ENCODE measurements at regions not wholly inside any gene's neighbourhood (a gene's known extent, or its start where the extent isn't known, plus 50 kb on each side); places are given as distances from the start of the nearest gene placed in this dataset.

- Histone ChIP-seq H3K27ac (ENCODE audit: low read depth) (no peak overlapping the region), H3K9me2 (ENCODE audit: insufficient read depth) (no peaks in the 10 kb centered on the region), H3K4me1 (ENCODE audit: insufficient read depth) (no peaks in the 10 kb centered on the region), H3K79me2 (replicated peaks; ENCODE audit: insufficient read depth) (no peaks in the 10 kb centered on the region), H3K27me3 (ENCODE audit: insufficient read depth) (no peaks in the 10 kb centered on the region), H3K36me3 (ENCODE audit: insufficient read depth) (no peaks in the 10 kb centered on the region), H3F3A (replicated peaks; ENCODE audit: low read depth) (no peaks in the 10 kb centered on the region), H4K20me1 (replicated peaks; ENCODE audit: insufficient read depth) (no peaks in the 10 kb centered on the region), H3K4me2 (no peak overlapping the region), H2AFZ (no peak overlapping the region), H3K4me3 (no peak overlapping the region)
- peaks cover 81% of the 10 kb centered on the region for H3K9me3 Mint-ChIP-seq
- H3K36me3 Mint-ChIP-seq (ENCODE audit: low read depth) = peaks cover 20% of the 10 kb centered on the region
- no peak overlapping the region for H3K4me3 Mint-ChIP-seq
- DNase-seq (ENCODE audit: low spot score) (no peak), ATAC-seq (no peak)
- H3K4me1 Mint-ChIP-seq = no peaks in the 10 kb centered on the region
- no peak overlapping the region for H3K27ac Mint-ChIP-seq
- peaks cover 19% of the 10 kb centered on the region for H3K27me3 Mint-ChIP-seq (ENCODE audit: insufficient read depth, low read depth, poor library complexity)
- TF ChIP-seq EZH2phosphoT487 (IDR thresholded peaks at IDR 0.05; ENCODE audit: unreplicated experiment) (no peak), ZNF331 (CRISPR knock-in tag; IDR thresholded peaks at IDR 0.05; ENCODE audit: low read depth) (no peak), ETS1 (IDR thresholded peaks at IDR 0.05) (no peak), REST (IDR thresholded peaks at IDR 0.05; ENCODE audit: unreplicated experiment) (no peak), CREB1 (CRISPR knock-in tag; IDR thresholded peaks at IDR 0.05; ENCODE audit: low read depth) (no peak), ZNF114 (CRISPR knock-in tag; IDR thresholded peaks at IDR 0.05) (no peak)
Measured at GRCh38 chr10:131022981-131023380, 288.5 kb downstream of the TCERG1L start.

GRCh38 chr10:131024259-131025131 lies 287.0 kb downstream of the TCERG1L start:
- Mint-ChIP-seq H3K27ac (no peak overlapping the region), H3K4me3 (no peak overlapping the region), H3K27me3 (ENCODE audit: insufficient read depth, low read depth, poor library complexity) (peaks cover 14% of the 10 kb centered on the region), H3K4me1 (no peaks in the 10 kb centered on the region), H3K36me3 (ENCODE audit: low read depth) (peaks cover 19% of the 10 kb centered on the region), H3K9me3 (peaks cover 80% of the 10 kb centered on the region)
- Histone ChIP-seq H3K9me2 (ENCODE audit: insufficient read depth) (no peaks in the 10 kb centered on the region), H3K27me3 (ENCODE audit: insufficient read depth) (no peaks in the 10 kb centered on the region), H3K4me1 (ENCODE audit: insufficient read depth) (no peaks in the 10 kb centered on the region), H3K4me3 (no peak overlapping the region), H4K20me1 (replicated peaks; ENCODE audit: insufficient read depth) (no peaks in the 10 kb centered on the region), H3K79me2 (replicated peaks; ENCODE audit: insufficient read depth) (no peaks in the 10 kb centered on the region), H3K27ac (ENCODE audit: low read depth) (no peak overlapping the region), H3K36me3 (ENCODE audit: insufficient read depth) (no peaks in the 10 kb centered on the region), H2AFZ (no peak overlapping the region), H3K4me2 (no peak overlapping the region), H3F3A (replicated peaks; ENCODE audit: low read depth) (no peaks in the 10 kb centered on the region)
- ATAC-seq = no peak
- no peak for DNase-seq (ENCODE audit: low spot score)
- TF ChIP-seq STAT1 (IDR thresholded peaks at IDR 0.05; ENCODE audit: unreplicated experiment) (no peak), ZNF114 (CRISPR knock-in tag; IDR thresholded peaks at IDR 0.05) (no peak), ETS1 (IDR thresholded peaks at IDR 0.05) (no peak), NANOG (IDR thresholded peaks at IDR 0.05; ENCODE audit: borderline replicate concordance) (no peak), ZNF331 (CRISPR knock-in tag; IDR thresholded peaks at IDR 0.05; ENCODE audit: low read depth) (no peak), EZH2phosphoT487 (IDR thresholded peaks at IDR 0.05; ENCODE audit: unreplicated experiment) (no peak), POLR2AphosphoS5 (IDR thresholded peaks at IDR 0.05; ENCODE audit: low read depth) (no peak), REST (IDR thresholded peaks at IDR 0.05; ENCODE audit: unreplicated experiment) (no peak), EZH2 (IDR thresholded peaks at IDR 0.05; ENCODE audit: low read depth, unreplicated experiment) (no peak), CREB1 (CRISPR knock-in tag; IDR thresholded peaks at IDR 0.05; ENCODE audit: low read depth) (no peak), JUNB (IDR thresholded peaks at IDR 0.05; ENCODE audit: unreplicated experiment) (no peak)

All from GM23338 (cell line).